GM19025 (cell line): ENCODE measurements at regions not wholly inside any gene's neighbourhood (a gene's known extent, or its start where the extent isn't known, plus 50 kb on each side); places are given as distances from the start of the nearest gene placed in this dataset.
"Not testable (repeated sequence)": the region's sequence is repeated elsewhere in the genome, so short reads cannot be mapped to it uniquely, and the experiment has no call there.

Experiments used
- ATAC-seq: cut with Tn5 transposase; IDR thresholded peaks from one replicate; pipeline ENCODE4 v1.9.1; 2021; ENCODE audit warnings: mild to moderate bottlenecking, low read depth, moderate library complexity; ENCODE audit not compliant: unreplicated experiment

DNA sequence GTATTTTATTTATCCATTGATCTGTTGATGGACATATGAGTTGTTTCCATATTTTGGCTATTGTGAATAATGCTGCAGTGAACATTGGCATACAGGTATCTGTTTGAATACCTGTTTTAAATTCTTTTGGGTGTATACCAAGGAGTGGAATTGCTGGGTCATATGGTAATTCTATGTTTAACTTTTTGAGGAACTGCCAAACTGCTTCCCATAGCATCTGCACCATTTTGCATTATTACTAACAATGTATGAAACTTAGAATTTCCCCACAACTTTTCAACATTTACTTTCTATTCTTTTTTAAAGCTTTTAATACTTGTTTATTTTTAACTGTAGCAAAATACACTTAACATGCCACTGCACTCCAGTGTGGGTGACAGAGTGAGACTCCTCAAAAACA, 57.0 kb upstream of the MSN start:
- no peak for ATAC-seq

DNA sequence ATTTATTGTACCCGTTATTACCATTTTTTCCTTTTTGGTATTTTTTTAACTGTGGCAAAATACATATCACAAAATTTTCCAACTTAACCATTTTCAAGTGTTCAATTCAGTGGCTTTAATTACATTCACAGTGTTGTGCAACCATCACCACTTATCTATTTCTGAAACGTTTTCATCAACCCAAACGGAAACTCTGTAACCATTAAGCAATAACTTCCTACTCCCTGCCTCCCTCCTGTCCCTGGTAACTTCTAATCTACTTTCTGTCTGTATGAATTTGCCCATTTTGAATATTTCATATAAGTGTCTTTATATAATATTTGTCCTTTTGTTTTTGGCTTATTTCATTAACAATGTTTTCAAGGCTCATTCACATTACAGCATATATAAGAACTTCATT, 57.4 kb upstream of the MSN start:
- no peak for ATAC-seq

DNA sequence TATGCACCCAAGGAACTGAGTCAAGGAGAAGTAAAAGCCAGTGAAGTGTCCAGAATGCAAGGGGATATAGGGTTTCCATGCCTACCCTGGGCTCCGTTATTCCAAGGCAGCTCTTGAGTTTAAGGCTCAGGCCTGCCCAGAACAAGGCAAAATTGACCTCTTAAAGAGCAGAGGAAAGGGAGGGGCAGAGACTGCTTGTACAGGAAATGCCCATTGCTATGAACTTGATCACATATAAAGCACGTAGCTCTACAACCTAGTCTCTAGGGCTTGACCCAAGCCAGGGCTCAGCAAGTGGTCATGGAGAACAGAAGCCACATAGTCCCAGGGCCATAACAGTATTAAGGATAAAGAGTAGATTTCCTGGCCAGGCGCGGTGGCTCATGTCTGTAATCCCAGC, 58.2 kb upstream of the MSN start:
- ATAC-seq: no peak

DNA sequence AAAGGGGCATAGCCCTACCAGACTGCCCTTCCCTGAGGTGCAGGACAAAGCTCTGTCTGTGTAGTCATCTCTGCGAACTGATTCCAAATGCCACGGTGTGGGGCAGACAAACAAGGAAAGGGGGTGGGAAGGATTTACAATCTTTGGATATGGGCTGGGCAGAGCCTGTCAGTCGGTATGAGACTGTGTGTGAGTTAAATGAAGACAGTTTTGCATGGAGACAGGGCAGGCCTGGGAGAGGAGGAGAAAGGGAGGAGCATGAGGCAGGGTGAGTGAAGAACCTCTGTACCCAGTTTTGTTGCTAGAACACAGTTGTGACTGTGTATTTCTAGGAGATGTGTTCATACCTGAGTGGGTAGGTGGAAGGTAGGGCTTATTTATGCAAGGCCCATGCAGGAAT, 59.4 kb upstream of the MSN start:
- no peak for ATAC-seq

DNA sequence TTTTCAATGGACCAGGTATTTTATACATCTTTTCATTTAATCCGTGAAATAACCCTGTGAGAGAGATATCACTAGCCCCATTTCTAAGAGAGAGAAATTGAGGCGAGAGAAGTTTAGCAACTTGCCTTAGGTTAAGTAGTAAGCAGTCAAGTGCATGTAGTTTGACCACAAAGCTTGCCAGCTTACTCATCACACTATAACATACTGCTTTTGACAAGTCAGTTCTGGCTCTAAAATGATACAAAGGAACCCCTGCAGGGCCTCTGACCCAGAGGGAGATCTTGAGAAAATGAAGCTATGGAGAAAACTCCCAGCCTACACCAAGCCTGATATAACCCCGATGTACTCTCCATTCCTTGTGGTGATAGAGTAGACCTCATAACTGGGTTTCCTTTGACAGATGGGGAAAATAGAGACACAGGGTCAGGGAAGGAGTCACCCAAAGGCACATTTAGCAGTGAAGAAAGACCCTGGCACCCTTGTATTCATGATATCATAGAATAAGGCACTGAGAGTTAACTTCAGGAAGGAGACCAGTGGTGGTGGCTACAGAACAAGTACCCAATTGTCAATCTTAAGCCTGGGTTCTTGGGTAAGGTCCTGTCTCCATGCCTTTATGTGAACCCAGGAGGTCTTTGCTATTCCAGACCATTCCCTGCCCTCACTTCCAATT, 60.2 kb upstream of the MSN start:
- peak; percentile 82 for ATAC-seq

DNA sequence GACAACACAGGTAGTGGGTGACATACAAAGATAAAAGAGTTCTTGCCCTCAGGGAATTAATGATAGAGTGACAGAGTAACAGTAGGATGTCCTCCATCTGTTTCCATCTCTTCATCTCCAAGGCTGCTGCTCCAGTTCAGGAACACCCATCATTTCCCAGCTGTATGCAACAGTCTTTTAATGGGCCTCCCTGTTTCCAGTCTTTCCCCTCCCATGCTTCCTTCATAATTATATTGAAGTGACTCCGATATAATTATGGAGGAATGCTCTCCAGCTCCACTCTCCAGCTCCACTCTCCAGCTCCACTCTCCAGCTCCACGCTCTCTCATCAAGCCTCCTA, 65.3 kb upstream of the MSN start:
- ATAC-seq: no peak

DNA sequence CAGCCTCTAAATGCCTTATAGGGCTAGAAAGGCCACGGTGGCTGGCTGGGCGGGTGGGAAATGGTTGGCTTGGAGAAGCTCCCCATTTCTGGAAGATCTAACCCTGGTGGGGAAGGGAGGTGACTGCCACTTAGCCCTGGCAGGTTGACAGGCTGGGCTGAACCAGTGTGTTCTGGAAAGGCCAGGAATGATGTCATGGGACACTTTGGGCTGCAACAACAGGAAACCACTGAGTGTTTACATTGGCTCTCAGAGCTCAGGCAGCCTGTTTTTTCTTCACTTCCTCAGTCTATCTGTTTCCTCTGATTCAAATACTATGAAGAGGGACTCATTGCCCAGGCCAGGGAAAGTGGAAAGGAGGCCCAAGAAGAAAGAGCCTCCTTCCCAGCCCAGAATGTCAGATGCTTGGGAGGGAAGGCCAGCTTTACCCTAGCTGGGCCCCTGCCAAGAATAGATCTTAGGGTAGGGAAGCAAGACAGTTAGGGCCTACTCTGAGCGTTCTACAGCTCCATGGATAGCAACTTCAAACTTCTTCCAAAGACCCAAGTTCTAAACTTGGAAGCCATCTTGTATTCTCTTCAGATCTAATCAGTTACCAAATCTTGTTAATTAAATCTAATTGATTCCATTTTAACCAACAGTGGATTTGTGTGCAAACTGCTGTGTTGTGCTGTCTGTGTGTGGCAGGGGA, 65.8 kb upstream of the MSN start:
- ATAC-seq: no peak

DNA sequence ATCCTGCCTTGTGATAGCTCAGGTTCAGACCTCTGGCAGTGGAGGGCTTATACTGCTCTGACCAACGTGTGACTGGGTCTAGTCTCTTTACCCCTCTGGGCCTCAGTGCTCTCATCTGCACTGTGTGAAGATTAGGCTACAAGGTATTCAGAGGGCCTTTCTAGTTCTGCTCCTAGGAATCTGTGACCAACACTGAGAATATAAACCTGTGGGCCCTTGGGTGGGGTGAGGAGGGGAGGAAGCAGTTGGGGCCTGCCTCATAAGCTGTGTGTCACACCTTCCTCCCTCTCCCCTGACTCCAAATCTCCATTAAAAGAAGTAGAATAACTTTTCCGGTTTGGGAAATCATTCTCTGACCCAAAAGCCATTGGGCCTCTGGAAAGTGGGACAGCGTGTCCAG, 66.3 kb upstream of the MSN start:
- no peak for ATAC-seq

DNA sequence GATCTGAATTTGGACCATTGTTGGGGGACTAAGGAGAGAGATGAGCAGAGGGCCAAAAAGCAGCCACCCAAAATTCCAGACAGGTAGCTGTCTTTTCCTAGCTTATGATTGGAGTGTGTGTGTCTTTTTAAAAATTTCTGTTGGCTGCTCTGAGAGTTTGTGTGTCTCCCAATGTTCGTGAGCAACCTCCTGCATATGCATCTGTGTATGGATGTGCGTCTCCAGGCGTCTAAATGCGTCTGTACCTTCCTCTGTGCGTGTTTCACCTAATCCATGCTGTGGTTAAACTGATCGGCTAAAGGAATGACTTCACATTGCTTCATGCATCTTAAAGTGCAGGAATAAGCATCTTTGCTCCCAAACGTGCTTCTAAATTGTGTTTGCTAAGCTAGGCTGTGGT, 65.5 kb upstream of the LAS1L start:
- ATAC-seq: no peak

DNA sequence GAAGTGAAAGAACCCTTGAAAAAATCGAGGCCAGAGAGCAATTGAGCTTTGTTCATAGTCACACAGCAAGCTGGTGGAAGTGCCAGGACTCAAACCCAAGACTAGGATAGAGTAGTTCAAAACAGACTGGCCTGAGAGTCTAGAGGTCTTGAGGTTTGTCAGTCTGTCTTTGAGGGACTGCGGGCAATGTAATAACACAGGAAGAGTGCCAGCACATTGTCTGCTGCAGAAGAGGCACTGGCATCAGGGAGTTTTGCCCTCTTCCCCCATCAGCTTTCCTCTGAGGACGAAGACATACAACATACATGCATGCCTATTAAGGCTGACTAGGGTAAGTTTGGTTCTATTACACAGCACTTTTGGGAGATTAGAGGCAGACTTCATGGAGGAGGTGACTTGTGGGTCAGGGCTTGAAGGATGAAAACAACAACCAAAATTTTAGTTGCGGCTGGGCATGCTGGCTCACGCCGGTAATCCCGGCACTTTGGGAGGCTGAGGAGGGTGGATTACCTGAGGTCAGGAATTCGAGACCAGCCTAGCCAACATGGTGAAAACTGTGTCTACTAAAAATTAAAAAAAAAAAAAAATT, 64.1 kb upstream of the LAS1L start:
- ATAC-seq: no peak

DNA sequence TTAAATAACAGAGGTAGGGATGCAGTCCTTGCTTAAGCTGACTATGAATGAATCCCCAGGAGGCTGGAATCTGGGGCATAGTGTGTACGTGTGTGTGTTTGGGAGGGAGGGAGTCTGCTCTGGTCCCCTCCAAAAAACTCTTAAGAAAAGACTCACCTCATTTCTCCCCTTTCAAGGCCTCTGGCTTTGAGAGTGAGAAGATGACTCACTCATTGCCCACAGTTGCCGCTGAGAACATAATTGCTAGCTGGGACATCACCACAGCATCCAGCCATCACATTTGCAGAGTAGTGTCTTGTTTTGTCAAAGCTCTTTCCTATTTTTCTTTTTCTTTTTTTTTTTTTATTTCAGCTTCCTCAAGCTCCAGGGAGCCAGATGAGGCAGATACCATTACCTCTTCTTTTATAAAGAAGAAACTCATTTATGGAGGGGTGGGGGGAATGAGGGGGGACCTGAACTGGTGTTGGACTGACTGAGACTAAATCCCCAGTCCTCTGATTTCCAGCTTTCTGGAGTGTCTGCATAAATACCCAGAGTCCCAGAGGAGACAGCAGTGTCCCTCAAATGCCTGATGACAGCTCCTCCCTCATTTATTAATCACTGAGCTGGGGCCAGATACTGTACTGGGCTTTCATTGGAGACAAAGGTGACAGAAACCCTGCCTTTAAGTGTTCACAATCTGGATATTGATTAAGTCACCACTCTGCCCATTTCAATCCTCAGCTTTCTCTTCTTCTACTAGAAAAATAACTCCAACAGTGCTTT, 61.9 kb upstream of the LAS1L start:
- peak; percentile 57 for ATAC-seq

DNA sequence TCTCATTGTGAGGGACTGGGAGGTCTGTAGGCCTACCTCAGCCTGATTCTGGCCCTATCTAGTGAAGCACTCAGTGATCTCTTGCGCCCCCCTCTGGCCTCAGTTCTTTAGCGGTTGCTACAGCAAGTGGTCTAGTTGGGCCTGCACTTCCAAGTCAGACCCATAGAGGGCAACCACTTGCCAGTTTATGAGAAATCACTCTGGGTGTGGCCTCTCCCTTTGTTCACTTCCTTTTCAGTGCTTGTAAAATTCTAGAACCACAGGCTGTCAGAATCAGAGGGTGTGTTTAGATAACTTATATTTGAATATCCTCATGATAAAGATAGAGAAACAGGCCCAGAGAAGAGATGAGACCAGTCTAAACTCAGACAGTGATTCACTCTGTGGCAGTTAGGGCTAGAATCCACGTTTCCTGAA, 60.9 kb upstream of the LAS1L start:
- ATAC-seq: peak; percentile 82

DNA sequence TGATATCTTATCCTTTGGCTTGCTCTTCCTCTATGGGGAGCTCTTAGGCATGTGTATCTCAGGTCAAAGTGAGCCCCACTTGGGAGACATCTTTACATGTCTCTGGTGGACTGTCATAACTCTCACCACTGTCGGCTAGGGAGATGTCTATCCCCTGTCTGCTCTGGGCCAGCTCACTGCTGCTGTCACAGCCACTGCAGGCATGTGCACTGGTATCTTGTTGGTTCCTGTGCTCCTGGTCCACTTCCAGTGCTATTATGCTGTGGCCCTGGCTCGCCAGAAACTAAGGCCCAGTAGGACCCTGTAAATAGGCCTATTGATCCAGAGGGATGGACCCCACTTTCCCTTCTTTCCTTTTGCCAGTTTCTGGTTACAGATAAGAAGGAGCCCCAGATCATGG, 56.6 kb upstream of the LAS1L start:
- ATAC-seq: no peak

DNA sequence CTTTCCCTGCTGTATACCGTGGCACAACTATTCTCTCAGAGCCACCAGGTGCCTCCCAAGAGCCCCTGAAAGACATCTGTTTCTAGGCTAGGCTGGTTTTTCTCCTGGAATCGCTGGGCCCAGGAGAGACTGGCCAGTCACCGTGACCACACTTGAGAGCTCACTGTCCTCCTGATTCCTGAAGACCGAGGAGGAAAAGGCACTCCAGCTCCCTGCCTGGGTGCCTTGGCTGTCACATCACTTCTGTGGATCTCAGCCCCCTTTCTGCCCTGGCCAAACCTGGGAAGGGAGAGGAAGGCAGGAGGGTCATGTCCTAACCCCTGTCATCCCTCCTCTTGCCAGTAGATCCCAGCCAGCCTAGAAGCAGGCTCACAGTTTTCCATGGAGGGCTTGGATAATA, 54.7 kb upstream of the LAS1L start:
- ATAC-seq: no peak

DNA sequence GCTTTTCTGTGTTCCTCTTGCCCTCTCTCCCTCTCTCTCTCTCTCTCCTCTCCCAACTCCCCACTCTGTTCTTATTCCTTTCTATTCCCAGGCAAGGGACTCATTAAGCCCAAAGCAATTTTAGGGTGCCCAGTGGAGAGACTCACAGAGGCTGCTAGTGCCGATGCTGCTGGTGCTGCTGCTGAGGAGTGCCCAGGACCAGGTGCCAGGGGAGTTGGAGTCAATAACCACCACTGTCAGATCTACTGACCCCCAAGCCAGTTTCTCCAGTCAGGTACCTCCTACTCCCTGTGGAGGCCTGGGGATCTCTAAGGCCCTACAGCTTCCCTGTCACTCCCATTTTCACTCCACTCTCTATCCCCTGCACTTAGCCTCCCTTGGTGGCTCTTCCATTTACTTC, 54.2 kb upstream of the LAS1L start:
- no peak for ATAC-seq

DNA sequence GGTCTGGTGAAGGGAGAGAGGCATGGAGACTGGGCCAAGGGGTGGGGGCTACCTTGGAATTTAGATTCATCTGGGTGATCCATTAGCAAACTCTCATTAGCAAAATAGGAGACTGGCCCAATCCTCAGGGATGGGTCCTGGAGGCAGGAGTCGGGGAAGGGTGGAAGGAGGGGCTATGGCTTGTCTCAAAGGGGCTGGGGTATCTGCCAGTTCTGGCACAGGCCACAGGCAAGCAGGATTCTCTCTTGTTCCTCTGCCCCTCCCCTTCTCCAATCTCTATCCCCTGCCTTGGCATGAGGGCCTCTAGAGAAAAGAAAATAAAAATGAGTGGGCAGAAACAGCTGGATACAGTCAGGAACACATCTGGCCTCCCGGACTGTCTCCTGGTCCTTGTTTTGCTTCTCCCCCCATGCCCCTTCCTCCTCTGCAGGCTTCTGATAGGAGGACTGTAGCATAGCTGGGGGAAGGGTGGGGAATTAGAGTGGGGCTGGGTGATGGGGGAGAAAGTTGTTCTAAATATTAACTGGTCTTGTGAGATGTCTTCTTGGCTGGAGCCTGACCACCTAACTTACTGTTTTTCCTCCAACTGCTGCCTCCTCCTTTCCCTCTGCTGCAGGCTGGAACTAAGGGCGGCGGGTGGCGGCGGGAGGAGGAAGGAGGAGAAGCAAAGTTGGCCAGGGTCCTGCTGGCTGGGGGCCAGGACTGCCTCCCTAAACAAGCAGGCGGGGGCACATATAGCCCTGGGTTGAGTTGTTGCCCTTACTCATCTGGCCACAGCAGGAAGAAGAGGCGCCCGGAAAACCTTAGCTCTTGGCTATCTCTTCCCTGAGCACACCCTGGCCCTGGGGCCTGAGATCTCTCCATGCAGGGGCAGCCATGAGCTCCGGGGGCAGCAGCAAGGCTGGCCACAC, 53.3 kb upstream of the LAS1L start:
- no peak for ATAC-seq

DNA sequence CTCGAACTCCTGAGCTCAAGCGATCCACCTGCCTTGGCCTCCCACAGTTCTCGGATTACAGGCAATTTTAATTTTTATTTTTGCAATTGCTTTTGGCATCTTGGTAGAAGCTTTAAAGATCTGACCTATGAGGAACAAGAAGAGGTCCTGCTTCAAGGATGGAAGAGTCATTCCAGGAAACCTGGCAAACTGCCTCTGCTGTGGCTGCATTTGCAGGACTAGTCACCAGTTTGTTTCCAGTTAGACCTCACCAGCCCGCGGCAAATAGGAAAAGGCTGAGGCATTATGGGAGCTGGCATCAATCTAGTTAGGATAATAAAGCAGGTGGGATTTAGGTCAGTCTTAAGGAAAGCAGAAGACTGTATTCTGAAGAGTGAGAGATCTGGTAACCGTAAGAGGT, 51.9 kb upstream of the LAS1L start:
- no peak for ATAC-seq

DNA sequence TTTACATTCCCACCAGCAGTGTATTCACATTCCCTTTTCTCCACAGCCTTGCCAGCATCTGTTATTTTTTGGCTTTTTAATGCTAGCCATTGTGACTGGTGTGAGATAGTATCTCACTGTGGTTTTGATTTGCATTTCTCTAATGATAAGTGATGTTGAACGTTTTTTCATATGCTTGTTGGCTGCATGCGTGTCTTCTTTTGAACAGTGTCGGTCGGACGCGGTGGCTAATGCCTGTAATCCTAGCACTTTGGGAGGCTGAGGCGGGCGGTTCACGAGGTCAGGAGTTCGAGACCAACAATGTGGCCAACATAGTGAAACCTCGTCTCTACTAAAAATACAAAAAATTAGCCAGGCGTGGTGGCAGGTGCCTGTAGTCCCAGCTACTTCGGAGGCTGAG, 50.6 kb upstream of the LAS1L start:
- not testable (repeated sequence) for ATAC-seq
